Endothelial cell (in vitro differentiated cells): ENCODE measurements at regions not wholly inside any gene's neighbourhood (a gene's known extent, or its start where the extent isn't known, plus 50 kb on each side); places are given as distances from the start of the nearest gene placed in this dataset.

ENCODE experiments used
- DNase-seq: peaks from one replicate; pipeline ENCODE4 v3.0.0; 2021; ENCODE audit warnings: low spot score
- H3K27ac Mint-ChIP-seq: one replicate; pipeline ENCODE4 v1.8.0; 2021; ENCODE audit warnings: mixed read lengths, inconsistent platforms; ENCODE audit not compliant: unreplicated experiment
- H3K27me3 Mint-ChIP-seq: one replicate; pipeline ENCODE4 v1.8.0; 2021; ENCODE audit warnings: mild to moderate bottlenecking, moderate library complexity, mixed read lengths, inconsistent platforms; ENCODE audit not compliant: unreplicated experiment
- H3K36me3 Mint-ChIP-seq: one replicate; pipeline ENCODE4 v1.8.0; 2021; ENCODE audit warnings: mild to moderate bottlenecking, low read depth, mixed read lengths, inconsistent platforms; ENCODE audit not compliant: unreplicated experiment
- H3K4me1 Mint-ChIP-seq: one replicate; pipeline ENCODE4 v1.8.0; 2021; ENCODE audit warnings: mild to moderate bottlenecking, mixed read lengths, inconsistent platforms; ENCODE audit not compliant: unreplicated experiment
- H3K4me3 Mint-ChIP-seq: one replicate; pipeline ENCODE4 v1.8.0; 2021; ENCODE audit warnings: mild to moderate bottlenecking, mixed read lengths, inconsistent platforms; ENCODE audit not compliant: unreplicated experiment
- H3K9me3 Mint-ChIP-seq: one replicate; pipeline ENCODE4 v1.8.0; 2021; ENCODE audit warnings: mixed read lengths, inconsistent platforms; ENCODE audit not compliant: unreplicated experiment
- CTCF ChIP-seq: fragments of 200-600 bp; sonication (generic); IDR thresholded peaks from one replicate; pipeline ENCODE4 v1.5.0; 2021; ENCODE audit warnings: antibody characterized with exemption; ENCODE audit not compliant: unreplicated experiment

DNA sequence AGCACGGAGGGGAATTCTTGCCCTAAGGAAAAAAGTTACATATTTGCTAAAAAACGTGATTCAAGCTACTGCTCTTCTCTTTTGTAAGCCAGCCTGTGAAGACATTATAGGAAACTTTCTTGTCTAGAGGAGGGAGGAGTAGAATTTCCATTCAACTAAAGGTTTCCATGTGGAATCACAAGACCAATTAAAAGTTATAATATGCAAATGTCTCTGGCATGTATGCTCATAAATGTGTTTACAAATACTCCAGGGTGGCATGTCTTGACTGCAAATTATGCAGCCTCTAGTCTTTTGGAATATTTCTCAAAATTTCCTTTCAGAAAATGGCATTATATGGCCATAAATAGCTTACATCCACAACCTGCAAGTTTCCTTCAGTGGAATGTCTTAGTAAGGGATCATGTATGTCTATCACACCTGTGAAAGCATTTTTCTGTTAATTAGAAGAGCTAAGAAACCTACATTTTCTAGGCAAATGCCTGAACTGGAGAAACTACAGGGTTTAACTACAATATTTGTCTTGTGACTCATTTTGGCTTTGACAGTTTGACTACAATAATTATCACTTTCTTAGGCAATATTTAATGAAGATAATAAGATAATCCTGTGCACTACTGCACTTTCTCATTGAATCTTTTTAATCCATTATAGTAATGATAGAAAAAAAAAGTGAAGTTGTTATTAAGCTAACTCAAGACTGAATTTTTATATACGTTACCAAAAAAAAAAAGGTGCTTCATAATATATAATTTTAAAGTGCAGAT, 111.1 kb upstream of the C10orf90 start:
- TF ChIP-seq CTCF, result no peak
- DNase-seq, result no peak
- no peaks in the 10 kb centered on the region for H3K36me3 Mint-ChIP-seq
- H3K27ac Mint-ChIP-seq, result no peak overlapping the region
- no peaks in the 10 kb centered on the region for H3K9me3 Mint-ChIP-seq
- H3K4me1 Mint-ChIP-seq, result no peaks in the 10 kb centered on the region
- no peak overlapping the region for H3K4me3 Mint-ChIP-seq
- H3K27me3 Mint-ChIP-seq, result peaks cover 1% of the 10 kb centered on the region

DNA sequence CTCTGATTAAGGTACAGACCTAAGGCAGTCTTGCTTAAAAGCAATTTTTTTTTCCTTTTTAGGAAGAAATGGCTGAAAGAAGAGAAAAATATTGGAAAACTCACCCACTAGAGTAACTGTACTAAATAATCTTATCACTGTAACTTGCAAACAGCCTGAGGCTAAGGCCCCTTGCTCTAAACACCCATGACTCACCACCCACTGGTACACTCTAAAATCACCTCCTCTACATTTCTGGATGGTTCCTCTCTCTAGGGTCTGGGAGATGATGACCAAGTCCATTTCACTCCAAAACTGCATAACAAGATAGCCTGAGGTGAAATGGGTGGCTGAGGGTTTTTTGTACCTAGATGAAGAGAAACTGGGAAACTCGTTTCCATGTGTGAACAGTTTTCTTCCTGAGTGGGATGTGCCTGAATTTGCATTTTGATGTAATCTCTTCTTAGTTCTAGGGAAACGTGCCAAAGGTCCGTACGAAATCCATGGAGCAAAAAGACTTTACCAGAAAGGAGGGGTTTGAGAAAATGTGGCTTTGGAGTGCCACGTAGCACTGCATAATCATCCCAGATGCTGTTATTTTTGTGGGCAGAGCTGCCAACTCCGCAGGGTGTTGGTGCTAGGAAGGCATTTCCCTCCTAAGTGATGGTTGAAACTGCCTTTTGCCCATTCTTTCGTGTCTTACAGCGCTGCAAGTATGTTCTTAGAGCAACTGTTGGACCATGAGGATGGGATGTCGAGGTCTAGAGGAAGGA, 113.5 kb upstream of the C10orf90 start:
- no peak for TF ChIP-seq CTCF
- no peak for DNase-seq
- Mint-ChIP-seq H3K36me3 (no peaks in the 10 kb centered on the region), H3K4me3 (no peak overlapping the region), H3K4me1 (no peaks in the 10 kb centered on the region), H3K9me3 (no peaks in the 10 kb centered on the region), H3K27ac (no peak overlapping the region), H3K27me3 (peaks cover 1% of the 10 kb centered on the region)

- no peak for TF ChIP-seq CTCF
- Mint-ChIP-seq H3K36me3 (no peaks in the 10 kb centered on the region), H3K27ac (no peak overlapping the region), H3K27me3 (peaks cover 1% of the 10 kb centered on the region), H3K9me3 (no peaks in the 10 kb centered on the region), H3K4me1 (no peaks in the 10 kb centered on the region), H3K4me3 (no peak overlapping the region)
- no peak for DNase-seq
These were observed 116.7 kb upstream of the C10orf90 start for GRCh38 chr10:126787201-126787600.

- no peaks in the 10 kb centered on the region for H3K36me3 Mint-ChIP-seq
- H3K9me3 Mint-ChIP-seq, result peaks cover 6% of the 10 kb centered on the region
- no peak for TF ChIP-seq CTCF
- H3K27me3 Mint-ChIP-seq, result peaks cover 5% of the 10 kb centered on the region
- no peak overlapping the region for H3K4me3 Mint-ChIP-seq
- DNase-seq, result no peak
- no peak overlapping the region for H3K27ac Mint-ChIP-seq
- no peaks in the 10 kb centered on the region for H3K4me1 Mint-ChIP-seq
These were observed 109.9 kb upstream of the DOCK1 start for GRCh38 chr10:126795318-126795717.

DNA sequence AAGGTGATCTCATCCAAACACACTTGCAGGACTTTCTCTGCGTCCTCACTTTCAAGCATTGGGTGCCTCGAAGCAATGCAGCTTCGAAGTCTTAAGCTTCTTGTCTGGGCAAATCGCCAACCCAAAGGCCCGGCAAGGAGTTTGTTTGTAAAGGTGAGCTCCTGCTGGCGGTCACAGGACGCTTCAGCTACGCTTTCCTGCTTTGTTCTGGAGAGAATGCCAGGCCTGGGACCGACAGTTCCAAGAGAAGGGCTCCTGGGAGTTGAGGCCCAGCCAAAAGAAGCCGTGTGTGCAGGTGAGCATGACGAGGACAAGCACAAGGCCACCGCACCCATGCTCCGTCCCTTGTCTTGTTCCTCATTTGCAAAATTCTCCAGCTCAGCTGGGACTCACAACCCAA, 106.6 kb upstream of the DOCK1 start:
- no peaks in the 10 kb centered on the region for H3K36me3 Mint-ChIP-seq

More for the DNA sequence above, 106.6 kb upstream of the DOCK1 start:
- Mint-ChIP-seq H3K4me1 (no peaks in the 10 kb centered on the region), H3K27ac (no peak overlapping the region), H3K27me3 (peaks cover 6% of the 10 kb centered on the region), H3K4me3 (no peak overlapping the region), H3K9me3 (peaks cover 6% of the 10 kb centered on the region)
- no peak for TF ChIP-seq CTCF
- DNase-seq, result no peak
